AG04449 (cell line): ENCODE measurements at regions not wholly inside any gene's neighbourhood (a gene's known extent, or its start where the extent isn't known, plus 50 kb on each side); places are given as distances from the start of the nearest gene placed in this dataset.
"Not testable (repeated sequence)": the region's sequence is repeated elsewhere in the genome, so short reads cannot be mapped to it uniquely, and the experiment has no call there.

Source experiments
- CTCF ChIA-PET: fragments of 350-600 bp; formaldehyde crosslinking; extraction: SDS; loops from one replicate; lab custom pipeline; 2021; ENCODE audit warnings: antibody characterized with exemption; lab: Yijun Ruan, JAX
- POLR2A ChIA-PET: fragments of 400-600, 350-600 bp; formaldehyde crosslinking; extraction: SDS; loops from one replicate; lab custom pipeline; 2020; ENCODE audit warnings: antibody characterized with exemption, inconsistent platforms; lab: Yijun Ruan, JAX
- DNase-seq: peaks from one replicate; pipeline ENCODE4 v3.0.0-alpha.2; 2010; ENCODE audit warnings: low read depth, low spot score
- H3K4me3 ChIP-seq: 2 replicates; pipeline ENCODE4 v1.5.1; 2011; ENCODE audit warnings: low read depth, mild to moderate bottlenecking, control low read depth, low read length
- TF ChIP-seq, protein P1 (sequence below): IDR thresholded peaks from one replicate; pipeline ENCODE4 v1.5.1; 2011; ENCODE audit warnings: mild to moderate bottlenecking, moderate library complexity, low read length, control low read depth, inconsistent platforms; ENCODE audit not compliant: insufficient read depth; ENCODE audit errors: missing control alignments

- no peak overlapping the region for H3K4me3 ChIP-seq
- TF ChIP-seq, protein P1, sequence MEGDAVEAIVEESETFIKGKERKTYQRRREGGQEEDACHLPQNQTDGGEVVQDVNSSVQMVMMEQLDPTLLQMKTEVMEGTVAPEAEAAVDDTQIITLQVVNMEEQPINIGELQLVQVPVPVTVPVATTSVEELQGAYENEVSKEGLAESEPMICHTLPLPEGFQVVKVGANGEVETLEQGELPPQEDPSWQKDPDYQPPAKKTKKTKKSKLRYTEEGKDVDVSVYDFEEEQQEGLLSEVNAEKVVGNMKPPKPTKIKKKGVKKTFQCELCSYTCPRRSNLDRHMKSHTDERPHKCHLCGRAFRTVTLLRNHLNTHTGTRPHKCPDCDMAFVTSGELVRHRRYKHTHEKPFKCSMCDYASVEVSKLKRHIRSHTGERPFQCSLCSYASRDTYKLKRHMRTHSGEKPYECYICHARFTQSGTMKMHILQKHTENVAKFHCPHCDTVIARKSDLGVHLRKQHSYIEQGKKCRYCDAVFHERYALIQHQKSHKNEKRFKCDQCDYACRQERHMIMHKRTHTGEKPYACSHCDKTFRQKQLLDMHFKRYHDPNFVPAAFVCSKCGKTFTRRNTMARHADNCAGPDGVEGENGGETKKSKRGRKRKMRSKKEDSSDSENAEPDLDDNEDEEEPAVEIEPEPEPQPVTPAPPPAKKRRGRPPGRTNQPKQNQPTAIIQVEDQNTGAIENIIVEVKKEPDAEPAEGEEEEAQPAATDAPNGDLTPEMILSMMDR: no peak
- no peak for DNase-seq
- POLR2A ChIA-PET: interaction anchor here (0.6 kb wide), 1 partner anchor 12 kb away, joined by 3 read pairs; no protein-coding TSS in a partner anchor
- CTCF ChIA-PET: interaction anchor here (1.3 to 2.2 kb wide), 4 partner anchors 15 to 189 kb away, joined by 3 to 8 read pairs (median 5); no protein-coding TSS in a partner anchor
These were observed 116.9 kb upstream of the KLF14 start for GRCh38 chr7:130850956-130851355.

DNA sequence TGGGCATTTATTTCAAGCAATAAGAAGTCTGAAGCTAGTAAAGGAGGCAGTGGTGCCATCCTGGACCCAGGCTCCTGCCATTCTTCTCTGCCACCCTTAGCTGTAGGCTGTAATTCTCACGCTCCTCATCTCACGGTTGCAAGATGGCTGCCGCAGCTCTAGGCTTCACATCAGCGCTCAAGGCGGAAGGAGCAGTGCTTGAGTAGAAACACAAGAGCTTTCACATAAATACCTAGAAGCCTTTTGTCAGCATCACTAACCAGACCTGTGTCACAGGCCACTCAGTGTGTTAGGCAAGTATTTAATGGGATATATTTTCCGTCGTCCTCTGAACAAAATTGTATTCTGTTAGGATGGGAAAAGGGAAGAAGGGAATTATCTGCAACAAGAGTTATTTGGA lies 118.9 kb upstream of the KLF14 start:
- DNase-seq: no peak
- ChIA-PET CTCF (interaction anchor here (1.7 to 2.2 kb wide), 2 partner anchors 43 to 187 kb away, joined by 5 to 8 read pairs; no protein-coding TSS in a partner anchor), POLR2A (no interaction called here)
- H3K4me3 ChIP-seq: no peak overlapping the region
- TF ChIP-seq, protein P1: no peak

GRCh38 chr7:130853503-130854279 lies 119.7 kb upstream of the KLF14 start:
- POLR2A ChIA-PET: no interaction called here

GRCh38 chr7:130854481-130854880 lies 120.5 kb upstream of the KLF14 start:
- DNase-seq: no peak
- TF ChIP-seq, protein P1: no peak
- H3K4me3 ChIP-seq: no peak overlapping the region
- POLR2A ChIA-PET: no interaction called here
- CTCF ChIA-PET: interaction anchor here (0.8 kb wide), 1 partner anchor 13 kb away, joined by 3 read pairs; no protein-coding TSS in a partner anchor

More at GRCh38 chr7:130853503-130854279, 119.7 kb upstream of the KLF14 start:
- H3K4me3 ChIP-seq: no peak overlapping the region
- peak; percentile 31 for DNase-seq
- TF ChIP-seq, protein P1: no peak
- CTCF ChIA-PET: no interaction called here

GRCh38 chr7:130856866-130857265 lies 122.9 kb upstream of the KLF14 start:
- DNase-seq: no peak
- H3K4me3 ChIP-seq: no peak overlapping the region
- CTCF ChIA-PET: interaction anchor here (1.0 to 1.3 kb wide), 2 partner anchors 176 to 184 kb away, joined by 3 to 5 read pairs; no protein-coding TSS in a partner anchor
- POLR2A ChIA-PET: no interaction called here
- TF ChIP-seq, protein P1: no peak

GRCh38 chr7:130860832-130861231 lies 126.8 kb upstream of the KLF14 start:
- H3K4me3 ChIP-seq, DNase-seq, POLR2A ChIA-PET: not testable (repeated sequence)
- CTCF ChIA-PET: interaction anchor here (0.7 kb wide), 1 partner anchor 10 kb away, joined by 3 read pairs; no protein-coding TSS in a partner anchor
